ENCODE measurements at regions not wholly inside any gene's neighbourhood (a gene's known extent, or its start where the extent isn't known, plus 50 kb on each side); places are given as distances from the start of the nearest gene placed in this dataset.

DNA sequence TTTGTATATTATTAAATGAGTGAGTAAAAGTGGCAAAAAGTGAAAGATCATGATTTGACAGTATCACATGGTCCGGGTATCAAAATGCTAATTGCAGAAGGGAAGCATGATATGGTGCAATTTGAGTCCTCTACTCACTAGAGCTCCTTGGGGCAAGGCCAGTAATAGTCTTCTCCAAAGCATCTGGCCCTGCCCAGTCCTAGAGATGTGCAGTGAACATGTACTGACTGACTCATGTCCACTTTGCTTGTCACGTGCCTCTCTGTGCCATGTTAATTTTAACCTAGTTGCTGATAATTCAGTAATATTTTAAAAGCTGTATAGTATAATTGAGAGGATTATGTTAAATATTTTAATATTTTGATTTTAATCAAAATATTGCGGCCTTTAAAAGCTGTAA is 54.6 kb upstream of the TENM3 start:
- no peak overlapping the region for H3K27ac ChIP-seq
- 0 to 100% (median 98%) methylated on average over 1 to 3 of the region's 3 CpGs for WGBS, 10 experiments
- H3K4me3 ChIP-seq = no peak overlapping the region
- in situ Hi-C loops (cut with MboI; ENCODE audit: low pct_unique_long_range_greater_than_20kb in 2 of 9, low sequenced_read_pairs in 9 of 9, unreplicated experiment in 9 of 9) = no loop called here
- peak in 3 of 8 experiments; percentile 28 to 40 (median 40) for ATAC-seq (replicated peaks in 6 of 8)
- peaks cover 16 to 35% of the 10 kb centered on the region in 2 donors for H3K4me1 ChIP-seq (replicated peaks in 1 of 2)

DNA sequence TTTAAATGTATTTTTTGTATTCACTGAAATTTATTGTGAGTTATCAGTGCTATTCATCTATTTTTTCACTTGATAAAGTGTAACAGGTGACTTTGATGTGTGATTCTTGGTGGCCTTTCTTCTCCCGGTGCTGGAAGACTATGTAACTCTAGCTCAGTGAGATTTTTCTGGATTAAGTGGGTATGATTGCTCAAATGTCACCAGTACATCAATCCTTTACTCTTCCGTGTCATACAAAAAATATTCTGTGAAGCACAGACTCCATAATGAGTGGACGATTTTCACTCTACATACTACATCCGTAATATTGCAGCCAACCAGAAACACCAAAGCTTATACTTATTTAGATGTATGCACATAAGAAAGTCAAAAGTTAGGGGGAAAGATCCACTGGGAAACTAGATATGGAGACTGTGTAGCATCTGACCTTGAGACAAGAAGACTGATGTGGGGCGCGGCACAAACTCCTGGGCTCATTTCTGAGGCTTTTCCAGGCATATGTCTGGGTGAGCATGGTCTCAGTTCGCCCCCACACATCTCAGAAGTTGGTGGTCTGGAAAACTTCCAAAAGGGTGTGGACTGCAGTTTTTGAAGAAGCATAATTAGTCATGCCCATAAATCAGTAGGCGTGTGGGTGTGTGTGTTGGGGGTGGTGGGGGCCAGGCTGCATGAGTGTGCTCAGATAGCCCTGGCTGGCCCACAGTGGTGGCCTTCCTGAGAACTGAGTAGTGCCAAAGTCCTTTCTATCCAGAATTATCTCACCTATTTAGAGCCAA is 53.9 kb upstream of the TENM3 start:
- no peak overlapping the region for H3K27ac ChIP-seq
- 2 to 100% (median 84%) methylated on average over 1 to 7 of the region's 8 CpGs for WGBS, 10 experiments
- peak in 4 of 8 experiments; percentile 42 to 94 (median 88) for ATAC-seq (replicated peaks in 6 of 8)

DNA sequence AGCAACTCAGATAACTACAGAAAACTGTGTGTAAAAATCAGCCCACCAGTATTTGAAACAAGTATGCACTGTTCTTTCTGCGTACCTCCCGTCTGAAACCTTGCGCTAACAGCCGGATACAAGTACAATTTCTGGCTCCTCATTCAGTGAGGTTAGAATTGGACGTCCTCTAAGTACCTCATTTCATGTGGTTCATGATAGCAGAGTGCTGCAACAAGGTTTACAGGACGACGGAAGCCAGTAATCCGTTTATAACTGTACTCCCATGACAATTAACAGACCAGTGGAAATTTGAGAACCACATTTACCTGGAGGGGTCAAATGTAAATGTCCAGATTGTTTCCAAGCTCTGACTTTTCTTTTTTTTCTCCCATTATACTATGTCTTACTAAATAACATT is 52.9 kb upstream of the TENM3 start:
- H3K27ac ChIP-seq = no peak overlapping the region
- no peak overlapping the region for H3K4me3 ChIP-seq
- ATAC-seq (replicated peaks in 6 of 8) = no peak
- WGBS, 10 experiments = 36 to 100% (median 83%) methylated on average over 2 to 8 of the region's 8 CpGs
- in situ Hi-C loops (cut with MboI; ENCODE audit: low pct_unique_long_range_greater_than_20kb in 2 of 9, low sequenced_read_pairs in 9 of 9, unreplicated experiment in 9 of 9) = no loop called here
- peaks cover 14 to 40% of the 10 kb centered on the region in 2 donors for H3K4me1 ChIP-seq (replicated peaks in 1 of 2)

More for the DNA sequence above, 53.9 kb upstream of the TENM3 start:
- in situ Hi-C loops (cut with MboI; ENCODE audit: low pct_unique_long_range_greater_than_20kb in 2 of 9, low sequenced_read_pairs in 9 of 9, unreplicated experiment in 9 of 9) = no loop called here
- peaks cover 16 to 42% of the 10 kb centered on the region in 2 donors for H3K4me1 ChIP-seq (replicated peaks in 1 of 2)
- no peak overlapping the region for H3K4me3 ChIP-seq

DNA sequence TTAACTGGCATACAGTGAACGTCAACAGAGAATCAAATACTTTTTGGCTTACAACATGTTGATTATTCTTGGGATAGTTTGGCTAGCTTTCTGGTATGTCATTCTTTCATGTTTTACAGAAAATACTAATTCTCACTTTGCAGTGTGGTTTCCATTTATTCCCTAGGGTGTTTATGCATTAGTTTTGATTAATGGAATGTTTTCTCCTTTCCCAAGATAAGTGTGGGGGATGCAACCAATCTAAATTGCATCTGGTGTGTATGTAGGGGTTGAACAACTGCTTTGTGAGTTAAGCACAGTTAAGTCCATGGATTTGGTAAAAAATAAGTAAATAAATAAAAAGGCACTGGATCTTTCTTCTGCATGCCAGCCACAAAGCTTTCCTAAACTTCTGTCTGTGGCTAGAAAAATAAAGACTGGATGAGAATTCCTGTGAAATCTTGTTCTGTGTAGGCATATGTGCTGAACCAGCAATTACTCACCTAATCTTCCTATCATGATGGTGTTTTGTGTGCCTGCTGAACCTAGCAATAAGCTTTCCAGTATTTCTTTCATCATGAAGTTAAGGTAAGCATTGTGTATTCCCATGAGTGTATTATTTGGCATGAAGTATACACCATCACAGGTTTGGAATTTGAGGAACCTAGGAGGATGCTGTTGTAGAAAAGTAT is 50.6 kb upstream of the TENM3 start:
- no peak overlapping the region for H3K27ac ChIP-seq
- peaks cover 7 to 33% of the 10 kb centered on the region in 2 donors for H3K4me1 ChIP-seq (replicated peaks in 1 of 2)
- H3K4me3 ChIP-seq = no peak overlapping the region
- 0 to 100% (median 50%) methylated on average over 1 of the region's 1 CpG; no CpG with 5 or more reads in 3 of the 10 experiments for WGBS, 10 experiments
- peak in 1 of 8 experiments; percentile 19 for ATAC-seq (replicated peaks in 6 of 8)
- in situ Hi-C loops (cut with MboI; ENCODE audit: low pct_unique_long_range_greater_than_20kb in 2 of 9, low sequenced_read_pairs in 9 of 9, unreplicated experiment in 9 of 9) = no loop called here

DNA sequence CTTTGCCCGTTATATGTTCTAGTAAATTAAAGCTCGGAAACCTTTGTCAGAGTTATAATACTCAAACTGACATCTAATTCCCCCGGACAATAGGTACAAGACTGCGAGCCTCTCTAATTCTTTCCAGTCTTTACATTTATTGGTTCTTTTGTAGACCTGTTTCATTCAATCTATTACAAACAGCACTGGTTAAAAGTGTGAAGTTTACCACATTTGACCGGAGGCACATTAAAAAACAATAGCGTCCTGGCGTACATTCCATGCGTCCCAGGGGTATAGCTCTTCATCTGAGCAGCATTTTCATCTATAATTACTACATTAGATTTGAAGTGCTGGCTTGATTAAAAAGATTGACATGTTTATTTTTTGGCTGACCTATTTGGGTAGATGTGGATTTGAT is 49.9 kb upstream of the TENM3 start:
- no peak for ATAC-seq (replicated peaks in 6 of 8)
- H3K4me1 ChIP-seq (replicated peaks in 1 of 2) = peaks cover 7 to 33% of the 10 kb centered on the region in 2 donors
- no peak overlapping the region for H3K4me3 ChIP-seq
- in situ Hi-C loops (cut with MboI; ENCODE audit: low pct_unique_long_range_greater_than_20kb in 2 of 9, low sequenced_read_pairs in 9 of 9, unreplicated experiment in 9 of 9) = no loop called here
- H3K27ac ChIP-seq = no peak overlapping the region
- WGBS, 10 experiments = 62 to 100% (median 79%) methylated on average over 1 to 8 of the region's 8 CpGs
